ENCODE measurements at regions not wholly inside any gene's neighbourhood (a gene's known extent, or its start where the extent isn't known, plus 50 kb on each side); places are given as distances from the start of the nearest gene placed in this dataset.

GRCh38 chr10:93211991-93212390 lies 138.3 kb downstream of the CYP26A1 start:
- TF ChIP-seq CTCF (conservative IDR thresholded peaks at IDR 0.05 in 1 of 2, IDR thresholded peaks at IDR 0.05 in 1 of 2; ENCODE audit: low read depth in 1 of 2, low read length in 2 of 2) = no peak
- no peak for TF ChIP-seq EZH2 (IDR thresholded peaks at IDR 0.05; ENCODE audit: low read length, missing control alignments)
